Adrenal gland (tissue), 5 donors: ENCODE measurements at regions not wholly inside any gene's neighbourhood (a gene's known extent, or its start where the extent isn't known, plus 50 kb on each side); places are given as distances from the start of the nearest gene placed in this dataset.

Experiments used
- CTCF ChIP-seq, 6 experiments: fragments of 450-650 bp in 4 of 6; fragments of 200-600 bp in 2 of 6; sonication (generic) in 1 of 6; IDR thresholded peaks; 1 replicate in 5 of 6; 2 replicates in 1 of 6; pipeline versions ENCODE4 v1.5.1 to v1.8.0; 2016 to 2021; ENCODE audit warnings: antibody characterized with exemption in 6 of 6, mild to moderate bottlenecking in 2 of 6, moderate library complexity in 1 of 6
- POLR2A ChIP-seq, 2 donors: fragments of 450-650 bp; IDR thresholded peaks; one replicate each; pipeline ENCODE4 v1.6.1; 2017; ENCODE audit warnings: antibody characterized with exemption in 2 of 2, mild to moderate bottlenecking in 2 of 2, moderate library complexity in 1 of 2
- donor health status: DM: no; HTN: no; CAD: no.

- TF ChIP-seq CTCF (IDR thresholded peaks at IDR 0.05) = no peak
- no peak for TF ChIP-seq POLR2A (IDR thresholded peaks at IDR 0.05)
Measured at GRCh38 chr4:147287588-147287890, 193.4 kb upstream of the EDNRA start.
